Activated CD8-positive, alpha-beta T cell treated with anti-CD3 and anti-CD28 coated beads for 36 hours (primary cell): ENCODE measurements at regions not wholly inside any gene's neighbourhood (a gene's known extent, or its start where the extent isn't known, plus 50 kb on each side); places are given as distances from the start of the nearest gene placed in this dataset.

Experiments used
- ATAC-seq: fragments of 200-7000 bp; cut with Tn5 transposase; one replicate; pipeline ENCODE4 v1.10.0; 2021; ENCODE audit warnings: mild to moderate bottlenecking, moderate library complexity
- CTCF ChIA-PET: fragments of 350-600 bp; sonication (Branson Sonifier 250); formaldehyde crosslinking; loops from one replicate; lab custom pipeline; 2021; ENCODE audit warnings: antibody characterized with exemption; lab: Charles Lee
- POLR2A ChIA-PET: fragments of 350-600 bp; sonication (Branson Sonifier 250); formaldehyde crosslinking; loops from one replicate; lab custom pipeline; 2021; ENCODE audit warnings: antibody characterized with exemption; lab: Charles Lee
- DNase-seq: peaks from one replicate; pipeline ENCODE4 v3.0.0-alpha.2; 2020
- H3K27ac Mint-ChIP-seq: one replicate; pipeline ENCODE4 v1.8.0; 2021; ENCODE audit warnings: mild to moderate bottlenecking, mixed read lengths
- H3K27me3 Mint-ChIP-seq: one replicate; pipeline ENCODE4 v1.8.0; 2021; ENCODE audit warnings: mixed read lengths
- H3K36me3 Mint-ChIP-seq: one replicate; pipeline ENCODE4 v1.8.0; 2021; ENCODE audit warnings: low read depth, mixed read lengths
- H3K4me1 Mint-ChIP-seq: one replicate; pipeline ENCODE4 v1.8.0; 2021; ENCODE audit warnings: low read depth, mixed read lengths
- H3K4me3 Mint-ChIP-seq: one replicate; pipeline ENCODE4 v1.8.0; 2021; ENCODE audit warnings: mild to moderate bottlenecking, moderate library complexity, mixed read lengths
- H3K9me3 Mint-ChIP-seq: one replicate; pipeline ENCODE4 v1.8.0; 2021; ENCODE audit warnings: mixed read lengths
- intact Hi-C: fragments of 100-400 bp; cut with micrococcal nuclease; formaldehyde crosslinking; loops from one replicate; pipeline ENCODE4 v1.10.0; 2022
- TF ChIP-seq, protein P1 (sequence below): fragments of 200-600 bp; IDR thresholded peaks from one replicate; pipeline ENCODE4 v1.8.0; 2022; ENCODE audit warnings: antibody characterized with exemption, mild to moderate bottlenecking

GRCh38 chr11:134911514-134912180, 499.6 kb upstream of the B3GAT1 start:
- peaks cover 3% of the 10 kb centered on the region for H3K27me3 Mint-ChIP-seq
- H3K4me3 Mint-ChIP-seq = no peak overlapping the region
- ATAC-seq (no peak), DNase-seq (no peak)
- TF ChIP-seq, protein P1, sequence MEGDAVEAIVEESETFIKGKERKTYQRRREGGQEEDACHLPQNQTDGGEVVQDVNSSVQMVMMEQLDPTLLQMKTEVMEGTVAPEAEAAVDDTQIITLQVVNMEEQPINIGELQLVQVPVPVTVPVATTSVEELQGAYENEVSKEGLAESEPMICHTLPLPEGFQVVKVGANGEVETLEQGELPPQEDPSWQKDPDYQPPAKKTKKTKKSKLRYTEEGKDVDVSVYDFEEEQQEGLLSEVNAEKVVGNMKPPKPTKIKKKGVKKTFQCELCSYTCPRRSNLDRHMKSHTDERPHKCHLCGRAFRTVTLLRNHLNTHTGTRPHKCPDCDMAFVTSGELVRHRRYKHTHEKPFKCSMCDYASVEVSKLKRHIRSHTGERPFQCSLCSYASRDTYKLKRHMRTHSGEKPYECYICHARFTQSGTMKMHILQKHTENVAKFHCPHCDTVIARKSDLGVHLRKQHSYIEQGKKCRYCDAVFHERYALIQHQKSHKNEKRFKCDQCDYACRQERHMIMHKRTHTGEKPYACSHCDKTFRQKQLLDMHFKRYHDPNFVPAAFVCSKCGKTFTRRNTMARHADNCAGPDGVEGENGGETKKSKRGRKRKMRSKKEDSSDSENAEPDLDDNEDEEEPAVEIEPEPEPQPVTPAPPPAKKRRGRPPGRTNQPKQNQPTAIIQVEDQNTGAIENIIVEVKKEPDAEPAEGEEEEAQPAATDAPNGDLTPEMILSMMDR = no peak
- H3K4me1 Mint-ChIP-seq = no peaks in the 10 kb centered on the region
- ChIA-PET POLR2A (interaction anchor here (0.6 kb wide), 1 partner anchor 259 kb away, joined by 3 read pairs; no protein-coding TSS in a partner anchor), CTCF (no interaction called here)
- no peaks in the 10 kb centered on the region for H3K36me3 Mint-ChIP-seq
- no peaks in the 10 kb centered on the region for H3K9me3 Mint-ChIP-seq
- intact Hi-C loops = no loop called here
- H3K27ac Mint-ChIP-seq = no peak overlapping the region

- Mint-ChIP-seq H3K36me3 (no peaks in the 10 kb centered on the region), H3K4me3 (no peak overlapping the region), H3K27me3 (peaks cover 3% of the 10 kb centered on the region), H3K9me3 (no peaks in the 10 kb centered on the region), H3K27ac (no peak overlapping the region), H3K4me1 (no peaks in the 10 kb centered on the region)
- DNase-seq (no peak), ATAC-seq (no peak)
- CTCF ChIA-PET = no interaction called here
- POLR2A ChIA-PET = no interaction called here
- TF ChIP-seq, protein P1 = no peak
- intact Hi-C loops = no loop called here
Observed at GRCh38 chr11:134908583-134908982, 496.5 kb upstream of the B3GAT1 start.

DNA sequence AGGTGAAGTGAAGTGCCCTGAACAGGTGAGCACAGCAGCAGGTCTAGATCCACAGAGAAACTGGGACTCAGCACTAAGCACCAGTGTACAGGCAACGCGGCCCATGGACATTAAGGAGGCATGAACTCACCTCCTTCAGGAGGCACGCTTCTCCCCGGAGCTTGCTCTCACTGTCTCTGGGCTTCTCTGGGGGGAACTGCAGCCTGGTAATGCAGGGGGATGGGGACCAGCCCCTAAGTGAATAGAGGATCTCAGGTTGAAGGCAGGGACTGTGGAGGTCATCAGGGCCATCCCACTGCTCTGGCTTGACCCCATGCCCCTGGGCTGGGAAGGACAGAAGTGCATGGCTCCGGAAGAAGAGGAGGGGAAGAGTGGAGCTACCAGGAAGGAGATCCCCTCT, 495.6 kb upstream of the B3GAT1 start:
- ATAC-seq (no peak), DNase-seq (no peak)
- ChIA-PET CTCF (no interaction called here), POLR2A (no interaction called here)
- Mint-ChIP-seq H3K9me3 (no peaks in the 10 kb centered on the region), H3K4me3 (no peak overlapping the region), H3K4me1 (no peaks in the 10 kb centered on the region), H3K27ac (no peak overlapping the region), H3K27me3 (peaks cover 5% of the 10 kb centered on the region), H3K36me3 (no peaks in the 10 kb centered on the region)
- intact Hi-C loops = no loop called here
- TF ChIP-seq, protein P1 = no peak

GRCh38 chr11:134906356-134906955, 494.4 kb upstream of the B3GAT1 start:
- ChIA-PET POLR2A (no interaction called here), CTCF (interaction anchor here (0.5 kb wide), 1 partner anchor 10 kb away, joined by 3 read pairs; no protein-coding TSS in a partner anchor)
- TF ChIP-seq, protein P1 = no peak
- Mint-ChIP-seq H3K27ac (no peak overlapping the region), H3K4me3 (no peak overlapping the region), H3K4me1 (no peaks in the 10 kb centered on the region), H3K9me3 (no peaks in the 10 kb centered on the region), H3K27me3 (peaks cover 9% of the 10 kb centered on the region), H3K36me3 (no peaks in the 10 kb centered on the region)
- ATAC-seq (no peak), DNase-seq (no peak)
- intact Hi-C loops = no loop called here

DNA sequence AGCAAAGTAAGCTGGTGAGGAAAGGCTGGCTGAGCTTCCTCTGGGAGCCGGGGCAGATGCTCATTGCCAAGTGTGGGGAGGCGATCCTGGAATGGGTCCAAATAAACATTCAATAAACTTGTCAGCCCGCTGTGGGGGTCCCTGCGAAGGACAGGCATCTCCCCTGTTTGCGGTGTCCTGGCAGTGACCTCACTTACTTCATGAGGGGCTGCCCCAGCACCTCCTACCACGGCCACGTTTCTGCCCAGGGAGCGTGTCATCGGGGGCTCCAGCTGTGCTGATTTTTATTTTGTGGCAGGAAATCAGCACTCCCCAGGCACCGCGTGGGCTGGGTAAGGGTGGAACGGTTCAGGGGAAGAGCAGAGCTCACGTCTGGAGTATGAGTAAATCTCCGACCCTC, 493.9 kb upstream of the B3GAT1 start:
- intact Hi-C loops = no loop called here
- Mint-ChIP-seq H3K4me1 (no peaks in the 10 kb centered on the region), H3K27me3 (peaks cover 10% of the 10 kb centered on the region), H3K36me3 (no peaks in the 10 kb centered on the region), H3K27ac (no peak overlapping the region), H3K4me3 (no peak overlapping the region), H3K9me3 (no peaks in the 10 kb centered on the region)
- CTCF ChIA-PET = interaction anchor here (0.5 kb wide), 1 partner anchor 9 kb away, joined by 3 read pairs; no protein-coding TSS in a partner anchor
- TF ChIP-seq, protein P1 = no peak
- ATAC-seq (no peak), DNase-seq (no peak)
- POLR2A ChIA-PET = no interaction called here
